Retinal pigment epithelial cell (primary cell): ENCODE measurements at regions not wholly inside any gene's neighbourhood (a gene's known extent, or its start where the extent isn't known, plus 50 kb on each side); places are given as distances from the start of the nearest gene placed in this dataset.

Source experiments
- DNase-seq: peaks from one replicate; pipeline ENCODE4 v3.0.0-alpha.2; 2010; ENCODE audit warnings: low read depth
- H3K4me3 ChIP-seq: 2 replicates; pipeline ENCODE4 v1.5.1; 2011; ENCODE audit warnings: mild to moderate bottlenecking, low read length, control low read depth, moderate library complexity
- TF ChIP-seq, protein P1 (sequence below): conservative IDR thresholded peaks from 2 replicates; pipeline ENCODE4 v1.5.1; 2011; ENCODE audit warnings: low read depth, low read length, control low read depth, inconsistent platforms

DNA sequence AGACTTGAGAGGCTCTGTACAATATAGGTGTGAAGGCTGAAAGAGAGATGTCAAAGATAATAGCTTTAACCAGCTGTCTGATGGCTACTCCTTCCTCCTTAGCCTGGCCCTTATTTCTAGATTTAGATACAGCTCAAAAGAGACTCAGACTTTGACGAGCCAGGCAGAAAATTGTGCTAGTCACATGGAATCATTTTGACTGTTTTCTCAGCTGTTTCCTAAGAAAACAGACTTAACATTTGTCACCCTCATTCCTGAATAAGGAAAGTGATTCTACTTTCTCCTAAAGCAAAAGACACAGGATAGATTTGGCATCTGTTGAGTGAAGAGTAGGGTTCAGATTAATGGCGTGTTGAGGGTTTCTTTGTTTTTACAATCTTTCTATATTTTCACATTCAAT, 340.7 kb downstream of the DHX15 start:
- no peak for DNase-seq
- TF ChIP-seq, protein P1, sequence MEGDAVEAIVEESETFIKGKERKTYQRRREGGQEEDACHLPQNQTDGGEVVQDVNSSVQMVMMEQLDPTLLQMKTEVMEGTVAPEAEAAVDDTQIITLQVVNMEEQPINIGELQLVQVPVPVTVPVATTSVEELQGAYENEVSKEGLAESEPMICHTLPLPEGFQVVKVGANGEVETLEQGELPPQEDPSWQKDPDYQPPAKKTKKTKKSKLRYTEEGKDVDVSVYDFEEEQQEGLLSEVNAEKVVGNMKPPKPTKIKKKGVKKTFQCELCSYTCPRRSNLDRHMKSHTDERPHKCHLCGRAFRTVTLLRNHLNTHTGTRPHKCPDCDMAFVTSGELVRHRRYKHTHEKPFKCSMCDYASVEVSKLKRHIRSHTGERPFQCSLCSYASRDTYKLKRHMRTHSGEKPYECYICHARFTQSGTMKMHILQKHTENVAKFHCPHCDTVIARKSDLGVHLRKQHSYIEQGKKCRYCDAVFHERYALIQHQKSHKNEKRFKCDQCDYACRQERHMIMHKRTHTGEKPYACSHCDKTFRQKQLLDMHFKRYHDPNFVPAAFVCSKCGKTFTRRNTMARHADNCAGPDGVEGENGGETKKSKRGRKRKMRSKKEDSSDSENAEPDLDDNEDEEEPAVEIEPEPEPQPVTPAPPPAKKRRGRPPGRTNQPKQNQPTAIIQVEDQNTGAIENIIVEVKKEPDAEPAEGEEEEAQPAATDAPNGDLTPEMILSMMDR = no peak
- no peak overlapping the region for H3K4me3 ChIP-seq

DNA sequence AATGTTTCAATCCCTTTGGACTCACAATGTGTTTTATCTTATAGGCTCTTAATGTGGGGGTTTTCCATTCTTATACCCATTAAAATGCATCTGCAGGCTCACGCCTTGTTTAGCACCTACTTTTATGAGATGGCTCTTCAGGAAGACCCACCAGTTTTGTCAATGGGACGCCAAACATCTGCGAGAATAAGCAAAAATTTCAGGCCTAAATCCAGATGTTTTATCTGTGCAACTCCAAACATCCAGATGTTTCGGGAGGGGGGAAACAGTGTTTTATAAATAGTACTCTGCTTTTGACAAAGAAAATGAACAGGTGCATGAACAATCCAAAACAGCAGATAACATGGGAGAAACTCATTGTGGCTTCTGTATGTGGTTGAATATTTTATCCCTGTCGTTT, 342.8 kb downstream of the DHX15 start:
- H3K4me3 ChIP-seq = no peak overlapping the region
- TF ChIP-seq, protein P1 = no peak
- DNase-seq = no peak

DNA sequence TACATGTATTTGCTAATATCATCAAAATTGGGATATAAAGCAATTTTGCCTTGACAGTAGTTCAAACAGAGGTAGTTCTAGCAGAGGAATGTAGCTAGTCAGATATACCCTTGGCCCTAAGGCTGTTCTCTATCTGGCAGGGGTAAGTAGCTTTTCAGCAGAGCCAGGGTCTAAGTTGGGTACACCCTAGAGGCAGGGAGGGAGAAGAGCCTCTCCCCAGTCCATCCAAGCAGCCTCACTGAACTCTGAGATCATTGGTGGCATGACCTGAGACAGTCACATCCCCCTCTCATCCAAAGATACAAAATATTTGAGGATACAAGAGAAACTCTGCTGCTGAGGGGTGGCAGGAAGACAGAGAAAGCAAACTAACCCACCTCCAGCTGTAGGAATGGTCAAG, 343.7 kb downstream of the DHX15 start:
- no peak overlapping the region for H3K4me3 ChIP-seq
- no peak for DNase-seq
- TF ChIP-seq, protein P1 = peak; percentile 9

DNA sequence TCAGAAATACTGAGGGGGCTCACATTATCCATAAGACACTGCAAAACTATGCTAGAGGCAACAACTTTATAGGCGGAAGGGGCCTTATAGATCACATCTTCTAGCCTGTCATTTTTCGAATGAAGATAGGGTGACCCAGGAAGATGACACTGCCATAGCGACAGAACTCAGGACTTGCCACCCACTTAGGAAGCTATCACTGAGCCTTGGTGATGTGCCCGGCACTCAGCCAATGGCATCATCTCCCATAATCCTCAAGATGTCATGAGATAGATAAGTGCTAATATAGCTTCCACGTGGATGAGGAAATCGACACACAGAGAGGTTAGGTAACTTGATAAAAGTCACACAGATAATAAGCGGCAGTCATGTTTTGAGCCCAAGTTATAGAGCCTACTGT, 346.6 kb downstream of the DHX15 start:
- no peak overlapping the region for H3K4me3 ChIP-seq
- no peak for DNase-seq
- TF ChIP-seq, protein P1 = no peak

DNA sequence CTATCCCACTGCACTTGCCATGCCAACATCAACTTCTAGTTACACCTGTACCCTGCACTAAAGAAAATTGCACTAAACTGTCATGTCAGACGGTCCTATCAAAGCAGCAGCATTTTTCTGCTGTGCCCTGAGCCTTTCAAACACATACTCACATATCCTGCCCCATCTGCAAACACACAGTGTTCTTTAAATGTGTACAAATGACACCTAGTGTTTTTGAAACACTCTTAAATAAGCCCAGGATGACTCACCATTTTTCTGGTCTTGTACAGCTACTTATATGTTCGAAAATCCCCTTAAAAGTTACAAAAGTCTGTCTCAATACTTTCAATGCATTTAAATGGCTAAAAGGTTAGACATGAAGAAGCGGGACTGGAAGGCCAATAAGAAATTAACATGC, 346.7 kb upstream of the PPARGC1A start:
- H3K4me3 ChIP-seq = no peak overlapping the region
- TF ChIP-seq, protein P1 = no peak
- no peak for DNase-seq

DNA sequence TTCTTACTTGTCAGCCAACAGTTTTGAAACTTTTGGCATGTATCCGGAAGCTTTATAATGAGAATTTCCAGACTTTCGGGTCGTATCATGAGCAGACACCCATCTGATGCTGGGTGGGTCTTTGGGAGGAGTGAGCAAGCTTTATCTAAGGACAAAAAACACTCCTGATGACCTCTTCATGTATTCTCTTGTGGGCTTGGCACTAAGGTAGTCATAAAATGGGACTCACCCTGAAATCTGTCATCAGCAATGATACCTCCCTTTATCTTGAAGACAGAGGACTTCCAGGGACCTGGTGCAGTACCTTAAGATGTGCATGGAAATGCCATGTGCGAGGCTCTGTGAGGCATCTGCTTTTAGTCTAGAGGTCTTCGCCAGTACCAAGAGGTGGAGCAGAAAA, 346.3 kb upstream of the PPARGC1A start:
- H3K4me3 ChIP-seq = no peak overlapping the region
- TF ChIP-seq, protein P1 = no peak
- DNase-seq = no peak

DNA sequence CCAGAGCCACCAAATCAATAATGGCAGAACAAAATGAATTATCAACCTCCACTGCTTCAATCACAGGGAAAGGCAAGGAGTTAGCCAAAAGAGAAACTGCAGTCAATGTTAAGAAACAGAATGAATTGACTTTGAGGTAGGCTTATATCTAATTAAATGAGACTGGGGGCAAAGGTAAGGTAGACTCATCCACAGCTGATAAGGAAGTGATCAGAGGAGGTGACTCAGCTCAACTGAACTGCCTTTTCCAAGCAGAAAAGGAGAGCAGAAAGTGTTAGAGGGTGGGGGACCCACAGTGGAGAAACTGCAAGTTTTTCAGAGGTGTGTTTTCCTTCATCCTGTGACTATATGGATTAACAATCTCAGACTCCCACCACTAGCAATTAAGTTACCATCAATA, 345.8 kb upstream of the PPARGC1A start:
- TF ChIP-seq, protein P1 = no peak
- no peak overlapping the region for H3K4me3 ChIP-seq
- no peak for DNase-seq
